GM23338 (cell line): ENCODE measurements at regions not wholly inside any gene's neighbourhood (a gene's known extent, or its start where the extent isn't known, plus 50 kb on each side); places are given as distances from the start of the nearest gene placed in this dataset.

Experiments used
- ATAC-seq: fragments of 200-7000 bp; cut with Tn5 transposase; 3 replicates; pipeline ENCODE4 v1.9.1; 2020
- DNase-seq: peaks from one replicate; pipeline ENCODE4 v3.0.0-alpha.2; 2015; ENCODE audit warnings: low spot score
- H2AFZ ChIP-seq: fragments of 200-600 bp; sonication (generic); 2 replicates; pipeline ENCODE4 v1.8.0; 2016; ENCODE audit warnings: antibody characterized with exemption, mild to moderate bottlenecking, moderate library complexity
- H3F3A ChIP-seq: fragments of 200-600 bp; sonication (generic); replicated peaks from 2 replicates; pipeline ENCODE4 v1.8.0; 2017; ENCODE audit warnings: antibody characterized with exemption, mixed run types, low read depth
- H3K27ac ChIP-seq: fragments of 200-600 bp; sonication (generic); 2 replicates; pipeline ENCODE4 v1.6.1; 2016; ENCODE audit warnings: low read depth
- H3K27me3 ChIP-seq: fragments of 200-600 bp; sonication (generic); 2 replicates; pipeline ENCODE4 v1.8.0; 2016; ENCODE audit warnings: mild to moderate bottlenecking, mixed run types, moderate library complexity; ENCODE audit not compliant: insufficient read depth
- H3K36me3 ChIP-seq: fragments of 200-600 bp; sonication (generic); 2 replicates; pipeline ENCODE4 v1.8.0; 2016; ENCODE audit warnings: mild to moderate bottlenecking; ENCODE audit not compliant: insufficient read depth
- H3K4me1 ChIP-seq: fragments of 200-600 bp; sonication (generic); 2 replicates; pipeline ENCODE4 v1.8.0; 2016; ENCODE audit warnings: mild to moderate bottlenecking, moderate library complexity; ENCODE audit not compliant: insufficient read depth
- H3K4me2 ChIP-seq: fragments of 200-600 bp; sonication (generic); 2 replicates; pipeline ENCODE4 v1.7.1; 2017; ENCODE audit warnings: mixed run types
- H3K4me3 ChIP-seq: fragments of 200-600 bp; sonication (generic); 2 replicates; pipeline ENCODE4 v1.6.1; 2016; ENCODE audit warnings: mixed run types
- H3K79me2 ChIP-seq: fragments of 200-600 bp; sonication (generic); replicated peaks from 2 replicates; pipeline ENCODE4 v1.8.0; 2017; ENCODE audit warnings: mild to moderate bottlenecking; ENCODE audit not compliant: insufficient read depth
- H3K9me2 ChIP-seq: fragments of 200-600 bp; sonication (generic); 2 replicates; pipeline ENCODE4 v1.8.0; 2017; ENCODE audit not compliant: insufficient read depth
- H4K20me1 ChIP-seq: fragments of 200-600 bp; sonication (generic); replicated peaks from 2 replicates; pipeline ENCODE4 v1.8.0; 2017; ENCODE audit warnings: mild to moderate bottlenecking; ENCODE audit not compliant: insufficient read depth
- H3K27ac Mint-ChIP-seq: 2 replicates; pipeline ENCODE4 v1.8.0; 2020; ENCODE audit warnings: inconsistent platforms, mild to moderate bottlenecking, moderate library complexity, mixed read lengths
- H3K27me3 Mint-ChIP-seq: 3 replicates; pipeline ENCODE4 v1.8.0; 2022; ENCODE audit warnings: low read depth, mild to moderate bottlenecking, moderate library complexity, mixed read lengths, inconsistent platforms; ENCODE audit not compliant: insufficient read depth, poor library complexity
- H3K36me3 Mint-ChIP-seq: 3 replicates; pipeline ENCODE4 v1.8.0; 2021; ENCODE audit warnings: low read depth, mild to moderate bottlenecking, inconsistent platforms, moderate library complexity, mixed read lengths
- H3K4me1 Mint-ChIP-seq: 3 replicates; pipeline ENCODE4 v1.8.0; 2020; ENCODE audit warnings: mild to moderate bottlenecking, inconsistent platforms, mixed read lengths
- H3K4me3 Mint-ChIP-seq: 3 replicates; pipeline ENCODE4 v1.8.0; 2021; ENCODE audit warnings: moderate library complexity, mild to moderate bottlenecking, inconsistent platforms, mixed read lengths
- H3K9me3 Mint-ChIP-seq: 3 replicates; pipeline ENCODE4 v1.8.0; 2020; ENCODE audit warnings: moderate library complexity, mild to moderate bottlenecking, inconsistent platforms, mixed read lengths
- CREB1 ChIP-seq: fragments of 250-450 bp; sonication (Bioruptor Pico); IDR thresholded peaks from 2 replicates; pipeline ENCODE4 v1.5.0; 2020; ENCODE audit warnings: low read depth, mild to moderate bottlenecking, moderate library complexity
- ETS1 ChIP-seq: IDR thresholded peaks from 2 replicates; pipeline ENCODE4 v1.6.1; 2016; ENCODE audit warnings: antibody characterized with exemption
- EZH2phosphoT487 ChIP-seq: fragments of 200-600 bp; sonication (generic); IDR thresholded peaks from one replicate; pipeline ENCODE4 v1.8.1; 2018; ENCODE audit warnings: antibody characterized with exemption; ENCODE audit not compliant: unreplicated experiment
- POLR2AphosphoS5 ChIP-seq: IDR thresholded peaks from 2 replicates; pipeline ENCODE4 v1.6.1; 2016; ENCODE audit warnings: antibody characterized with exemption, low read depth
- REST ChIP-seq: IDR thresholded peaks from one replicate; pipeline ENCODE4 v1.6.1; 2018; ENCODE audit warnings: antibody characterized with exemption; ENCODE audit not compliant: unreplicated experiment
- STAT1 ChIP-seq: IDR thresholded peaks from one replicate; pipeline ENCODE4 v1.6.1; 2016; ENCODE audit warnings: antibody characterized with exemption; ENCODE audit not compliant: unreplicated experiment
- ZNF114 ChIP-seq: fragments of 250-450 bp; sonication (Bioruptor Pico); IDR thresholded peaks from 2 replicates; pipeline ENCODE4 v1.5.0; 2020; ENCODE audit warnings: mild to moderate bottlenecking, moderate library complexity
- ZNF331 ChIP-seq: fragments of 250-450 bp; sonication (Bioruptor Pico); IDR thresholded peaks from 2 replicates; pipeline ENCODE4 v1.5.0; 2020; ENCODE audit warnings: low read depth, mild to moderate bottlenecking, moderate library complexity
- ZNF462 ChIP-seq: fragments of 250-450 bp; sonication (Bioruptor Pico); IDR thresholded peaks from 2 replicates; pipeline ENCODE4 v1.5.0; 2020; ENCODE audit warnings: mild to moderate bottlenecking, moderate library complexity

GRCh38 chr16:86919078-86919477, 340.7 kb downstream of the FOXL1 start:
- Histone ChIP-seq H4K20me1 (no peaks in the 10 kb centered on the region), H3F3A (no peaks in the 10 kb centered on the region), H3K36me3 (no peaks in the 10 kb centered on the region), H3K79me2 (no peaks in the 10 kb centered on the region), H3K4me3 (no peak overlapping the region), H2AFZ (no peak overlapping the region), H3K9me2 (no peaks in the 10 kb centered on the region), H3K4me2 (no peak overlapping the region), H3K27me3 (no peaks in the 10 kb centered on the region), H3K4me1 (no peaks in the 10 kb centered on the region), H3K27ac (no peak overlapping the region)
- peaks cover 3% of the 10 kb centered on the region; the same call in 2 of the 3 replicates for H3K36me3 Mint-ChIP-seq
- peaks cover 3% of the 10 kb centered on the region for H3K27me3 Mint-ChIP-seq
- ATAC-seq (no peak), DNase-seq (no peak)
- H3K4me3 Mint-ChIP-seq, result no peak overlapping the region
- H3K9me3 Mint-ChIP-seq, result peaks cover 17% of the 10 kb centered on the region
- no peak overlapping the region for H3K27ac Mint-ChIP-seq
- no peak for TF ChIP-seq ETS1
- peaks cover 6% of the 10 kb centered on the region for H3K4me1 Mint-ChIP-seq

GRCh38 chr16:86919578-86920305, 341.4 kb downstream of the FOXL1 start:
- Mint-ChIP-seq H3K36me3 (peaks cover 3% of the 10 kb centered on the region; the same call in 2 of the 3 replicates), H3K4me1 (peaks cover 6% of the 10 kb centered on the region), H3K9me3 (peaks cover 17% of the 10 kb centered on the region), H3K27ac (no peak overlapping the region), H3K27me3 (peaks cover 2% of the 10 kb centered on the region), H3K4me3 (no peak overlapping the region)
- no peak for DNase-seq
- H3K79me2 ChIP-seq, result no peaks in the 10 kb centered on the region
- no peaks in the 10 kb centered on the region for H3K27me3 ChIP-seq
- H3K4me3 ChIP-seq, result no peak overlapping the region
- H4K20me1 ChIP-seq, result no peaks in the 10 kb centered on the region
- H3K27ac ChIP-seq, result no peak overlapping the region
- no peak for ATAC-seq
- no peaks in the 10 kb centered on the region for H3K36me3 ChIP-seq
- H2AFZ ChIP-seq, result no peak overlapping the region
- H3F3A ChIP-seq, result no peaks in the 10 kb centered on the region
- no peak overlapping the region for H3K4me2 ChIP-seq
- no peaks in the 10 kb centered on the region for H3K9me2 ChIP-seq
- no peaks in the 10 kb centered on the region for H3K4me1 ChIP-seq
- TF ChIP-seq CREB1 (no peak), REST (no peak), ZNF331 (CRISPR knock-in tag) (no peak), EZH2phosphoT487 (no peak), ZNF462 (CRISPR knock-in tag) (no peak), POLR2AphosphoS5 (no peak), ETS1 (no peak), ZNF114 (no peak), STAT1 (no peak)
